VCaP (cell line): ENCODE measurements at regions not wholly inside any gene's neighbourhood (a gene's known extent, or its start where the extent isn't known, plus 50 kb on each side); places are given as distances from the start of the nearest gene placed in this dataset.

ENCODE experiments used
- H3K27ac ChIP-seq: fragments of 450-650 bp; 2 replicates; pipeline ENCODE4 v1.5.1; 2017
- TF ChIP-seq, protein P1 (sequence below): fragments of 450-650 bp; conservative IDR thresholded peaks from 2 replicates; pipeline ENCODE4 v1.5.1; 2017; ENCODE audit warnings: mild to moderate bottlenecking, moderate library complexity

DNA sequence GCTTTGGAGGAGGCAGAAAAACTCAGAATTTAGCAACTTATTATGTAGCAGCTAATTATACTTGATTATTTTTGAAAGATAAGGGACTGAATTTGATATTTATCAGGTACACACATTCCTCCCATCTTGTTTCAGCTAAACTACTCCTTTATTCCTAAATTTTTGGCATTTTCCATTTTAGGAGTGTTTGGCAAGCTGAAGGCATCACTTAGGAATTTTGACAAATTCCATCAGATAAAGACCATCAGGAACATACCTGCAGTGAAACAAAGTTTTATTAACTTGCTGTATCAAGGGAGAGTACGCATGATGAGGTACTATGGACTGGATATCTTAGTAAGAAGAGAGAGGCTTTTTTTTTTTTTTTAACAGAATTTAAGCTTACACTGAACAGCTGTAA lies 1092.2 kb downstream of the PLA2G4A start:
- no peak overlapping the region for H3K27ac ChIP-seq
- TF ChIP-seq, protein P1, sequence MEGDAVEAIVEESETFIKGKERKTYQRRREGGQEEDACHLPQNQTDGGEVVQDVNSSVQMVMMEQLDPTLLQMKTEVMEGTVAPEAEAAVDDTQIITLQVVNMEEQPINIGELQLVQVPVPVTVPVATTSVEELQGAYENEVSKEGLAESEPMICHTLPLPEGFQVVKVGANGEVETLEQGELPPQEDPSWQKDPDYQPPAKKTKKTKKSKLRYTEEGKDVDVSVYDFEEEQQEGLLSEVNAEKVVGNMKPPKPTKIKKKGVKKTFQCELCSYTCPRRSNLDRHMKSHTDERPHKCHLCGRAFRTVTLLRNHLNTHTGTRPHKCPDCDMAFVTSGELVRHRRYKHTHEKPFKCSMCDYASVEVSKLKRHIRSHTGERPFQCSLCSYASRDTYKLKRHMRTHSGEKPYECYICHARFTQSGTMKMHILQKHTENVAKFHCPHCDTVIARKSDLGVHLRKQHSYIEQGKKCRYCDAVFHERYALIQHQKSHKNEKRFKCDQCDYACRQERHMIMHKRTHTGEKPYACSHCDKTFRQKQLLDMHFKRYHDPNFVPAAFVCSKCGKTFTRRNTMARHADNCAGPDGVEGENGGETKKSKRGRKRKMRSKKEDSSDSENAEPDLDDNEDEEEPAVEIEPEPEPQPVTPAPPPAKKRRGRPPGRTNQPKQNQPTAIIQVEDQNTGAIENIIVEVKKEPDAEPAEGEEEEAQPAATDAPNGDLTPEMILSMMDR: no peak

GRCh38 chr1:187921426-187921825 lies 1092.7 kb downstream of the PLA2G4A start:
- H3K27ac ChIP-seq: no peak overlapping the region
- TF ChIP-seq, protein P1: no peak

DNA sequence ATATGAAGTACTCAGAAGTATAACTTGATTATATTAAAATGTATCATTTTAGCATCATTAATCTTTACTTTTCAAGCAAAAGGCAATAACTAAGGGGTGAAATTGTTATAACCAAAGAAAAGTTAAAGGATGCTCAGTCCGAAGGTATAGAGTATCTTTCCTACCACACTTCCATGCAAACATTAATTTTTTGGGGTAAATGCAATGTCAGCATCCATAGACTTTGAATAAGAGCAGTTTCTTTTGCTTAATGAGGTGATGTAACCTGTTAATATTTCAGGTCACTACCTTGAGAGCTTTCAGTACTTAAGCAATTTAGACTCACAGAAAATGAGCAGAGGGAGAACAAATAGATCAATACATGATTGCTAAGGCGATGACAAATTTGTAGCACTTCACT lies 1093.5 kb downstream of the PLA2G4A start:
- no peak overlapping the region for H3K27ac ChIP-seq
- TF ChIP-seq, protein P1: no peak

DNA sequence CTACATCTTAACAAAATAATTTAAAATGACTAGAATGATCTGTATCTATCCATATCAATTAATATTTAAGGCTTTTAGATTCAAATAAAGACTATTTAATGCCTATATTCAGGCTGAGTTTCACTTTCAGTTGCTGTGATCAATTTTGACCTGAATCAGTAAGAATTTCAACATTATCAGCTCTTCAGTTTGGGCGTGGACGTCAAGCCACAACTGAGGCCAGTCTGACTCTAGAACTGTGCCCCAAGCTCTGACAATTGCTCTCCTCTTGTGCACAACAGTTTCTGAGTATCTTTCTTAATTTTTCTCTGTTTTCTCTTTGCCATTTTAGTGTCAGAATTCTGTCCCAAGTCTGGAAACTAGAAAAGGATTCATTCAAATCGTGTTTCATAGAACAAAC lies 1095.5 kb downstream of the PLA2G4A start:
- no peak overlapping the region for H3K27ac ChIP-seq
- TF ChIP-seq, protein P1: no peak

GRCh38 chr1:187928288-187928687 lies 1099.5 kb downstream of the PLA2G4A start:
- TF ChIP-seq, protein P1: peak; percentile 72
- H3K27ac ChIP-seq: no peak overlapping the region

- TF ChIP-seq, protein P1: no peak; the same call in 1 of the 2 replicates
- H3K27ac ChIP-seq: no peak overlapping the region
These were observed 1099.9 kb downstream of the PLA2G4A start for GRCh38 chr1:187928696-187929095.

DNA sequence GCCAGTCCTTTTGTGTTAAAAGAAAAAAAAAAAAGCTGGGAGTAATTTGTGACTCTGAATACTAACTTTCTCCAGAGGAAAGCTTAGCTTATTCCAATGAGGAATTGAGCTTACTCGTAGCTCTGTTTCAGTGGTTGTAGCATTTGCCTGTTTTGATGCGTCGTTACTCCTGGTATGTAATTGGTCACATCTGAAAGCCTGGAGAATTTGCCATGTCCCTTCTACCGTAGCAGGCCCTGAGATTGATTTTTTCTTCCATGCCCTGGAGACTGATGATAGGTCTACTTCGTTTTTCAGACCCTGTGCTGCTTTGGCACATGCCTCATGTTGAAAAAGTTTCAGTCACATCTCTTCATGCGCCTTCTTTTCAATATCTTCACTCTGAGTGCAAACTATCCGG lies 1103.0 kb downstream of the PLA2G4A start:
- no peak overlapping the region for H3K27ac ChIP-seq
- TF ChIP-seq, protein P1: no peak
